Activated CD8-positive, alpha-beta memory T cell treated with anti-CD3 and anti-CD28 coated beads for 24 hours (primary cell): ENCODE measurements at regions not wholly inside any gene's neighbourhood (a gene's known extent, or its start where the extent isn't known, plus 50 kb on each side); places are given as distances from the start of the nearest gene placed in this dataset.
A peak's percentile ranks its signal among the peaks of the same experiment; 100 is the strongest.

ENCODE experiments used
- DNase-seq: peaks from one replicate; pipeline ENCODE4 v3.0.0-alpha.2; 2020

DNA sequence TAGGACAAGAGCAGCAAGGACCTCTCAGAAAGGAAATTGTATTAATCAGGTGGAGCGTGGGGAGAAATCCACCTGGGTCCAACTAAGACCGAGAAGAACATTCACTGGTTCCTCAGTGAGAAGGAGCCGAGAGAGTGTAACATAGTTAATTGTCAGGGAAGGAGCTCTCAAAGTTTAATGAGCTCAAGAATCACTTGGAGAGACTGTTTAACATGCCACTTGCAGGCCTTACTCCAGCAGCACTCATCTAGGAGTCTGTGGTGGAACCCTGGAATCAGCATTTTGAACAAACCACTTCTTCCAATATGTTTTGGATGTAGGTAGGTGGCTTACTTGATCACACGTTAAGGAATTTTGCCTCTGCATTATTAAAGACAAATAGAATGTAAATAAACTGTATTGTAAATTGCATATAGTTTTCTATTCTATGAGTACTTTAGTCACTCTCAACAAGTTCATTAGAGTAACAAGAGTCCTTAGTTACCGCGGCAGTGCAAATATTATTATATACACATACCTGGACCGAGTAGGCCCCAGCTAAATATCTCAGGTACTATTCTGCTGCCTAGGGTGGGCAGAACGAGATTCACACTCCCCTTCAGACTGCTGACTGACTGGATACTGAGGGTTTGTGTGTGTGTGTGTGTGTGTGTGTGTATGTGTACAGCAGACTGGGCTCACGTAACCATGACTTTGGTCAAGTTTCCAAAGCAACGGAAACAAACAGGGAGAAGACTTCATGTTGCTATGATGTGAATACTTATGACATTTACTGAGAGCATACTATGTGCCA is 203.2 kb upstream of the USP24 start:
- DNase-seq: no peak

GRCh38 chr1:55416164-55416842 is 201.1 kb upstream of the USP24 start:
- DNase-seq: no peak

GRCh38 chr1:55413286-55413685 is 198.1 kb upstream of the USP24 start:
- no peak for DNase-seq

GRCh38 chr1:55412060-55412459 is 196.9 kb upstream of the USP24 start:
- DNase-seq: no peak

DNA sequence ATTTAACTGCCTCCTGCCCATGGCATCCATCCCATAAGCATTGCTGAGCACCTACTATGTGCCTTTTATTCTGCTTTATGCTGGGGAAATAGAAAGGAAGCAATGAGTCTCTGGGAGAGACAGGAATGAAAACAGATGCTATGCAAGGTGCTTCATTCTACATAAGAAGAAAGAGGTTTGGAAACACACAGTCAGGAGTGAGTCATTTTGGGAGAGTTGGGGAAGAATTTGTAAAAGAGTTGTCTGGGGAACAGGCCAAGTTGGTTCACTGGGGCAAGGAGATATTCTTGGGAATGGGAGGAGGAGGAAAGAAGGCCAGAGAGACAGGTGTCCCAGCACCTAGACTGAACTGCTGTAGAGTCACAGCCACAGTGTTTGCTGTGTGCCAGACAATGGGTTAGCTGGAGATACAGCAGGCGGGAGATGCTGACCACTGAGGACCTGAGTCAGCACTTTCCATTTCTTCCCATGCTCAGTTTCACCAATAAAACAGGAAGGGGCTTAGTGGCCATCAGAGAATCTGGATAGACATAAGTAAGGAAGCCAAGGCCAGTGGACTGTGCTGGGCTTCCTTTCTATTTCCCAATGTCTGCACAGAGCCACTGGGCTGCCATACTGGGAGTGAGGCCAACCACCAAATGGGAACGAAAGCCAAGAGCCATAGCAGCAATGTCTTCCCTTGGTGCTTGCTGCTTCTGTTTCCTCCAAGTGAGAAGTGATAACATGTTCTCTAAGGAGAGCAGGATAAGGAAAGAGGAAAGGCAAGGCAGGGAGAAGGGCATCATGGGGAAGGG is 187.7 kb upstream of the USP24 start:
- no peak for DNase-seq

GRCh38 chr1:55402142-55402541 is 187.0 kb upstream of the USP24 start:
- DNase-seq: no peak

GRCh38 chr1:55400508-55400907 is 185.3 kb upstream of the USP24 start:
- no peak for DNase-seq

DNA sequence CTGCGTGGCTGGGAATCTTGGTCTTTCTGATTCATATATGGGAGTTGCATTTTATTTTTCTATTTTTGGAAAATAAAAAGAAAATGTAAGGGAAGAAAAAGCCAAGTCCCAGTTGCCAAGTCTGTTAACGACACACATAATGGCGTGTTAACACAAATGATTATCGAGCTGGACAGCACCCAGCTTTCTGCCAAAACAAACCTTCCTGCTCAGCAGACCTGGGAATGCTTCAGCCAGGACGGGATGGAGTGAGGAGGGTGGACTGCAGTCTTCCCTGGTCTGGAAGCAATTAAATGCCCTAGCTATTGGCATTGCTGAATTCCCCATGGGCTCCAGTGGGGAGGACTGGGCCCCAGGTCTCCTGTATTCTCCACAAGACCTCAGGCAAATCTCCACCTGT is 184.2 kb upstream of the USP24 start:
- DNase-seq: no peak

- DNase-seq: no peak
These were observed 181.3 kb upstream of the USP24 start for GRCh38 chr1:55396381-55396891.

- DNase-seq: no peak
These were observed 173.8 kb upstream of the USP24 start for GRCh38 chr1:55388960-55389359.

DNA sequence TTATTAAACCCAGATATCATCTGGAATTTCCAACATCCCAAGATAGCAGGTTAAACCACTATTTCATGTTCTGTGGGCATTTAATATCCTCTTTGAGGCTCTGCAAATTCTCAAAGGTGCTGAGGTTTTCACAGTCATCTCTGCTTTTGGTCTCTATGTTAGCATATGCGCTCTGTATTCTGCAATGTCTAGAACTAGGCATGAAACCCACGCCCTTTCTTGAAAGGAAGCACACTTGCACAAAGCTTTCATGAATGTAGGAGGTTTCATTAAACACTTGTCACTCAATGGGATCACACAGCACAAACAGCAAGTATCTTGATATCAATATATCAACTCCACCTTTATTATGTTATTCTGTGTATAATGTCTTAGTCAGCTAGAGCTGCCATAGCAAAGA is 172.0 kb upstream of the USP24 start:
- DNase-seq: no peak

- no peak for DNase-seq
These were observed 171.3 kb upstream of the USP24 start for GRCh38 chr1:55386456-55386855.

GRCh38 chr1:55385402-55386018 is 170.3 kb upstream of the USP24 start:
- no peak for DNase-seq

GRCh38 chr1:55384637-55385036 is 169.5 kb upstream of the USP24 start:
- no peak for DNase-seq

- no peak for DNase-seq
These were observed 167.7 kb upstream of the USP24 start for GRCh38 chr1:55382806-55383305.

GRCh38 chr1:55381983-55382382 is 166.8 kb upstream of the USP24 start:
- DNase-seq: no peak

- no peak for DNase-seq
These were observed 166.3 kb upstream of the USP24 start for GRCh38 chr1:55381491-55381890.

- DNase-seq: no peak
These were observed 165.3 kb upstream of the USP24 start for GRCh38 chr1:55380355-55380970.

GRCh38 chr1:55378582-55378981 is 163.4 kb upstream of the USP24 start:
- DNase-seq: no peak

DNA sequence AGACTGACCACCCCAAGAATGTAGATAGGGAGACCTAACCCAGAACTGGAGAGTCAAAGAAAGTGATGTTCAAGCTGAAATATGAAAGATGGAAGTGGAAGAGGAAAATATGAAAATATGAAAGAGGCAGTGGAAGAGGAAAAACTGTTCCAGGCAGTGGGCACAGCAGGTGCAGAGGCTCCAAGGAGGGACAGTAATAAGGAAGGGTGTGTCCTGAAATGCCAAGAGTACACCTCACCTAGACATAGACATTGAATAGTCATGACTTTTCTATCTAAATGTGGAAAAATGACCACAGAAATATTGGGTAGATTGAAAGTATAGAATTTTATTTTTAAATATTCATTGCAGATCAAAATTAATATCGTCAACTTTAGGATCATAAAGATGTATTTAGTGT is 161.7 kb upstream of the USP24 start:
- DNase-seq: no peak

- DNase-seq: peak; percentile 60
These were observed 160.6 kb upstream of the USP24 start for GRCh38 chr1:55375617-55376258.
